ENCODE measurements at regions not wholly inside any gene's neighbourhood (a gene's known extent, or its start where the extent isn't known, plus 50 kb on each side); places are given as distances from the start of the nearest gene placed in this dataset.

- H3K27me3 Mint-ChIP-seq (ENCODE audit: unreplicated experiment): no peaks in the 10 kb centered on the region
- DNase-seq (ENCODE audit: low spot score): no peak
- no peaks in the 10 kb centered on the region for H3K36me3 Mint-ChIP-seq (ENCODE audit: low read depth, unreplicated experiment)
- H3K4me1 Mint-ChIP-seq (ENCODE audit: unreplicated experiment): no peaks in the 10 kb centered on the region
- H3K4me3 Mint-ChIP-seq (ENCODE audit: unreplicated experiment): no peak overlapping the region
- no peak overlapping the region for H3K27ac Mint-ChIP-seq (ENCODE audit: unreplicated experiment)
- no peaks in the 10 kb centered on the region for H3K9me3 Mint-ChIP-seq (ENCODE audit: unreplicated experiment)
- TF ChIP-seq CTCF (IDR thresholded peaks at IDR 0.05; ENCODE audit: unreplicated experiment): no peak
These were observed 104.6 kb upstream of the RUNX1 start for GRCh38 chr21:35153671-35154070.

- Mint-ChIP-seq H3K27ac (ENCODE audit: unreplicated experiment) (no peak overlapping the region), H3K36me3 (ENCODE audit: low read depth, unreplicated experiment) (no peaks in the 10 kb centered on the region), H3K4me1 (ENCODE audit: unreplicated experiment) (no peaks in the 10 kb centered on the region), H3K9me3 (ENCODE audit: unreplicated experiment) (no peaks in the 10 kb centered on the region), H3K27me3 (ENCODE audit: unreplicated experiment) (no peaks in the 10 kb centered on the region), H3K4me3 (ENCODE audit: unreplicated experiment) (no peak overlapping the region)
- no peak for TF ChIP-seq CTCF (IDR thresholded peaks at IDR 0.05; ENCODE audit: unreplicated experiment)
- DNase-seq (ENCODE audit: low spot score): no peak
These were observed 101.6 kb upstream of the RUNX1 start for GRCh38 chr21:35150562-35151226.

- no peak for DNase-seq (ENCODE audit: low spot score)
- no peak for TF ChIP-seq CTCF (IDR thresholded peaks at IDR 0.05; ENCODE audit: unreplicated experiment)
- Mint-ChIP-seq H3K4me3 (ENCODE audit: unreplicated experiment) (no peak overlapping the region), H3K27ac (ENCODE audit: unreplicated experiment) (no peak overlapping the region), H3K9me3 (ENCODE audit: unreplicated experiment) (no peaks in the 10 kb centered on the region), H3K4me1 (ENCODE audit: unreplicated experiment) (no peaks in the 10 kb centered on the region), H3K36me3 (ENCODE audit: low read depth, unreplicated experiment) (no peaks in the 10 kb centered on the region), H3K27me3 (ENCODE audit: unreplicated experiment) (no peaks in the 10 kb centered on the region)
These were observed 100.6 kb upstream of the RUNX1 start for GRCh38 chr21:35149698-35150097.

- Mint-ChIP-seq H3K27me3 (ENCODE audit: unreplicated experiment) (no peaks in the 10 kb centered on the region), H3K27ac (ENCODE audit: unreplicated experiment) (no peak overlapping the region), H3K4me3 (ENCODE audit: unreplicated experiment) (no peak overlapping the region), H3K36me3 (ENCODE audit: low read depth, unreplicated experiment) (no peaks in the 10 kb centered on the region), H3K4me1 (ENCODE audit: unreplicated experiment) (no peaks in the 10 kb centered on the region), H3K9me3 (ENCODE audit: unreplicated experiment) (no peaks in the 10 kb centered on the region)
- no peak for DNase-seq (ENCODE audit: low spot score)
- TF ChIP-seq CTCF (IDR thresholded peaks at IDR 0.05; ENCODE audit: unreplicated experiment): no peak
These were observed 98.3 kb upstream of the RUNX1 start for GRCh38 chr21:35147439-35147838.

GRCh38 chr21:35145626-35146233 is 96.6 kb upstream of the RUNX1 start:
- H3K9me3 Mint-ChIP-seq (ENCODE audit: unreplicated experiment): no peaks in the 10 kb centered on the region
- no peak for TF ChIP-seq CTCF (IDR thresholded peaks at IDR 0.05; ENCODE audit: unreplicated experiment)
- H3K27me3 Mint-ChIP-seq (ENCODE audit: unreplicated experiment): no peaks in the 10 kb centered on the region
- H3K36me3 Mint-ChIP-seq (ENCODE audit: low read depth, unreplicated experiment): no peaks in the 10 kb centered on the region
- no peak overlapping the region for H3K4me3 Mint-ChIP-seq (ENCODE audit: unreplicated experiment)
- DNase-seq (ENCODE audit: low spot score): no peak
- H3K27ac Mint-ChIP-seq (ENCODE audit: unreplicated experiment): no peak overlapping the region
- H3K4me1 Mint-ChIP-seq (ENCODE audit: unreplicated experiment): no peaks in the 10 kb centered on the region

All from endothelial cell (in vitro differentiated cells).